Mucosa of descending colon (tissue), 3 donors: ENCODE measurements at regions not wholly inside any gene's neighbourhood (a gene's known extent, or its start where the extent isn't known, plus 50 kb on each side); places are given as distances from the start of the nearest gene placed in this dataset.

ENCODE experiments used
- ATAC-seq: fragments of 200-7000 bp; cut with Tn5 transposase; one replicate; pipeline ENCODE4 v1.9.1; 2020; ENCODE audit warnings: mild to moderate bottlenecking, moderate library complexity
- DNase-seq, 3 donors: peaks; one replicate each; pipeline ENCODE4 v3.0.0-alpha.2; 2020
- H3K36me3 ChIP-seq: fragments of 200-600 bp; one replicate; pipeline ENCODE4 v1.8.0; 2021; ENCODE audit warnings: low read depth, mild to moderate bottlenecking
- H3K4me1 ChIP-seq: fragments of 200-600 bp; one replicate; pipeline ENCODE4 v1.8.0; 2021; ENCODE audit warnings: low read depth, mild to moderate bottlenecking
- H3K4me3 ChIP-seq: fragments of 200-600 bp; one replicate; pipeline ENCODE4 v1.8.0; 2021; ENCODE audit warnings: mild to moderate bottlenecking
- H3K9me3 ChIP-seq: fragments of 200-600 bp; one replicate; pipeline ENCODE4 v1.8.0; 2021; ENCODE audit warnings: mild to moderate bottlenecking
- CTCF ChIP-seq: fragments of 200-600 bp; IDR thresholded peaks from one replicate; pipeline ENCODE4 v1.8.0; 2022; ENCODE audit warnings: antibody characterized with exemption, mild to moderate bottlenecking
- intact Hi-C, 2 donors: fragments of 100-400 bp; cut with DNase I in 1 of 2; cut with micrococcal nuclease in 1 of 2; formaldehyde crosslinking; loops; one replicate each; pipeline versions ENCODE4 v1.11.0 to v1.11.1; 2022; cut with DNase I, micrococcal nuclease
- donor health status: DM: no; HTN: no; CAD: no; lungs with moderate emphysema.
- donor health status: DM: no; HTN: no; CAD: no.
- donor health status: DM: no; HTN: yes; CAD: no.

GRCh38 chr10:129411772-129412171, 55.3 kb upstream of the MGMT start:
- intact Hi-C loops = no loop called here
- Histone ChIP-seq H3K4me1 (no peaks in the 10 kb centered on the region), H3K36me3 (no peaks in the 10 kb centered on the region), H3K4me3 (no peak overlapping the region), H3K9me3 (no peaks in the 10 kb centered on the region)
- TF ChIP-seq CTCF = no peak
- DNase-seq (no peak), ATAC-seq (no peak)

GRCh38 chr10:129413024-129413423, 54.0 kb upstream of the MGMT start:
- H3K36me3 ChIP-seq = no peaks in the 10 kb centered on the region
- no peak for DNase-seq
- no peaks in the 10 kb centered on the region for H3K9me3 ChIP-seq
- no peaks in the 10 kb centered on the region for H3K4me1 ChIP-seq
- no peak for TF ChIP-seq CTCF
- no peak for ATAC-seq
- H3K4me3 ChIP-seq = no peak overlapping the region
- intact Hi-C loops = no loop called here

- ATAC-seq (no peak), DNase-seq (no peak)
- no peak for TF ChIP-seq CTCF
- H3K9me3 ChIP-seq = no peaks in the 10 kb centered on the region
- no peaks in the 10 kb centered on the region for H3K4me1 ChIP-seq
- no peak overlapping the region for H3K4me3 ChIP-seq
- H3K36me3 ChIP-seq = no peaks in the 10 kb centered on the region
- intact Hi-C loops = no loop called here
These were observed 51.6 kb upstream of the MGMT start for GRCh38 chr10:129415215-129416140.

- Histone ChIP-seq H3K36me3 (no peaks in the 10 kb centered on the region), H3K4me1 (no peaks in the 10 kb centered on the region), H3K9me3 (no peaks in the 10 kb centered on the region), H3K4me3 (no peak overlapping the region)
- intact Hi-C loops = no loop called here
- TF ChIP-seq CTCF = no peak
- no peak for DNase-seq
- ATAC-seq = no peak
These were observed 50.9 kb upstream of the MGMT start for GRCh38 chr10:129416155-129416554.

GRCh38 chr10:129416956-129417765, 49.9 kb upstream of the MGMT start:
- no peak for TF ChIP-seq CTCF

More at GRCh38 chr10:129416956-129417765, 49.9 kb upstream of the MGMT start:
- H3K4me1 ChIP-seq = no peaks in the 10 kb centered on the region
- ATAC-seq (no peak), DNase-seq (no peak)
- no peaks in the 10 kb centered on the region for H3K9me3 ChIP-seq
- no peaks in the 10 kb centered on the region for H3K36me3 ChIP-seq
- intact Hi-C loops = no loop called here
- H3K4me3 ChIP-seq = no peak overlapping the region
